Cardiac muscle cell (in vitro differentiated cells and primary cell): ENCODE measurements at regions not wholly inside any gene's neighbourhood (a gene's known extent, or its start where the extent isn't known, plus 50 kb on each side); places are given as distances from the start of the nearest gene placed in this dataset.

Source experiments
- DNase-seq, 2 donors: peaks; one replicate each; pipeline versions ENCODE4 v3.0.0 to v3.0.0-alpha.2; 2010 to 2017; ENCODE audit warnings: low read depth in 1 of 2, low spot score in 1 of 2
- H3K27ac ChIP-seq: fragments of 200-600 bp; sonication (generic); 2 replicates; pipeline ENCODE4 v1.5.1; 2016
- H3K27me3 ChIP-seq: fragments of 200-600 bp; sonication (generic); 2 replicates; pipeline ENCODE4 v1.6.0; 2016; ENCODE audit warnings: control low read depth
- H3K36me3 ChIP-seq: fragments of 200-600 bp; sonication (generic); 2 replicates; pipeline ENCODE4 v1.5.1; 2016; ENCODE audit warnings: control low read depth
- H3K4me1 ChIP-seq: fragments of 200-600 bp; sonication (generic); 2 replicates; pipeline ENCODE4 v1.8.1; 2017; ENCODE audit warnings: low read depth, mild to moderate bottlenecking, mixed run types
- H3K4me3 ChIP-seq: fragments of 200-600 bp; sonication (generic); 2 replicates; pipeline ENCODE4 v1.5.1; 2016; ENCODE audit warnings: mild to moderate bottlenecking
- H3K9me3 ChIP-seq: fragments of 200-600 bp; sonication (generic); 2 replicates; pipeline ENCODE4 v1.5.1; 2017; ENCODE audit warnings: low read depth, mild to moderate bottlenecking, control low read depth
- TF ChIP-seq, protein P1 (sequence below): IDR thresholded peaks from 2 replicates; pipeline ENCODE4 v1.5.1; 2012; ENCODE audit warnings: low read depth, mild to moderate bottlenecking, low read length

DNA sequence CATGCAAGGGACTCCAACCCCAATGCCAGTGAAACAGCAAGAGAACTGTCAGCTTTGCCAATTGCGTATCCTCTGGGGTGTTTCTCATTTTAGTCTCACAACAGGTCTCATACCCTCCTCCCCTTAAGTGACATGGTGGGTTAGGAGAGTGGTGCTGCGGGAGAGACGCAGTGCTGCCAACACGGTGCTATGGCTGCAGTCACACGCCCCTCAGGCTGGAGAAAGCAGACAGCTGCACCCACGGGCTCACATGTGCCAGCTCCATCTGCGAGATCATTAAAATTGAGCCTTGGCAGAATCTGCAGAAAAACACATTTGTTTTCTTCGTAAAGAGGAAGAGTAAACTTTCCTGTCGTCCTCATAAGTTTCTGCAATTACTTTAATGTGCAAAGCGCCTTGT, 114.7 kb downstream of the ANKRD60 start:
- Histone ChIP-seq H3K27me3 (no peaks in the 10 kb centered on the region), H3K27ac (no peak overlapping the region), H3K4me1 (no peaks in the 10 kb centered on the region), H3K4me3 (no peak overlapping the region), H3K36me3 (no peaks in the 10 kb centered on the region), H3K9me3 (no peaks in the 10 kb centered on the region)
- TF ChIP-seq, protein P1, sequence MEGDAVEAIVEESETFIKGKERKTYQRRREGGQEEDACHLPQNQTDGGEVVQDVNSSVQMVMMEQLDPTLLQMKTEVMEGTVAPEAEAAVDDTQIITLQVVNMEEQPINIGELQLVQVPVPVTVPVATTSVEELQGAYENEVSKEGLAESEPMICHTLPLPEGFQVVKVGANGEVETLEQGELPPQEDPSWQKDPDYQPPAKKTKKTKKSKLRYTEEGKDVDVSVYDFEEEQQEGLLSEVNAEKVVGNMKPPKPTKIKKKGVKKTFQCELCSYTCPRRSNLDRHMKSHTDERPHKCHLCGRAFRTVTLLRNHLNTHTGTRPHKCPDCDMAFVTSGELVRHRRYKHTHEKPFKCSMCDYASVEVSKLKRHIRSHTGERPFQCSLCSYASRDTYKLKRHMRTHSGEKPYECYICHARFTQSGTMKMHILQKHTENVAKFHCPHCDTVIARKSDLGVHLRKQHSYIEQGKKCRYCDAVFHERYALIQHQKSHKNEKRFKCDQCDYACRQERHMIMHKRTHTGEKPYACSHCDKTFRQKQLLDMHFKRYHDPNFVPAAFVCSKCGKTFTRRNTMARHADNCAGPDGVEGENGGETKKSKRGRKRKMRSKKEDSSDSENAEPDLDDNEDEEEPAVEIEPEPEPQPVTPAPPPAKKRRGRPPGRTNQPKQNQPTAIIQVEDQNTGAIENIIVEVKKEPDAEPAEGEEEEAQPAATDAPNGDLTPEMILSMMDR, result no peak
- no peak for DNase-seq

DNA sequence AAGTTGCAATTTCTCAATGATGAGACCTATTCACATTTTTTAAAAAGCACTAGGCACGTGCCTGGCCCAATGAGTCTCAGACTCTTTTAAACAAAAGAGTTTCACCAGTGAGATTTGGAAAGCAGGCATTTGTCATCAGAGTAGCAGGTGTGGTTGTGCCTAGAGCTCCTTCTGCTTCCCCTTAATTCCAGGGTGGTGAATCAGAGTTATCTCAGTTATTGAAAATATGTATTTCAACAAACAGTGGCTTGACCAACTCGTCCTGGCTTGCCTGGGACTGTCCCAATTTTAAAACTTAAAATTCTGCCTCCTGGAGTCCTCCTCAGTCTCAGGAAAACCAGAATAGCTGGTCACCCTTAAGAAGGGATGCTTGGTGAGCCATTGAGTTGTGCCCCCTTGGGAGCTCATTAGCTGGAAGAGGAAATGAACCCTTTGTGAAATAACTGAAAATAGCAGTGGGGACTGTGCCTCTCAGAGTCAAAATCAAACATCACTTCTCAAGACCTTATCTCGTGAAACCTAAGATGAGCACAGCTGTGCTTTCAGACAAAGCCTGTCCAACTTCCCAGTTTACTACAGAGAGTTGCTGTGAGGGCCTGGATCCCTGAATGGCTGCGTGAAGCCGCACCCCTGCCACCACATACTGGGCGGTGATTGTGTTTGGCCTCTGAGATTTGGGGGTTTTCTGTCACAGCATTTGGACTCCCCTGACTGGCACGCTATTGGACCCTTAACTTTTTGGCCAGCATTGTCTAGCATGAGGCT, 116.3 kb downstream of the ANKRD60 start:
- TF ChIP-seq, protein P1, result no peak
- H3K4me3 ChIP-seq, result no peak overlapping the region
- H3K36me3 ChIP-seq, result no peaks in the 10 kb centered on the region
- H3K4me1 ChIP-seq, result no peaks in the 10 kb centered on the region
- DNase-seq, result peak in 1 of 2 donors; percentile 30
- H3K27ac ChIP-seq, result no peak overlapping the region
- H3K27me3 ChIP-seq, result no peaks in the 10 kb centered on the region
- H3K9me3 ChIP-seq, result no peaks in the 10 kb centered on the region

DNA sequence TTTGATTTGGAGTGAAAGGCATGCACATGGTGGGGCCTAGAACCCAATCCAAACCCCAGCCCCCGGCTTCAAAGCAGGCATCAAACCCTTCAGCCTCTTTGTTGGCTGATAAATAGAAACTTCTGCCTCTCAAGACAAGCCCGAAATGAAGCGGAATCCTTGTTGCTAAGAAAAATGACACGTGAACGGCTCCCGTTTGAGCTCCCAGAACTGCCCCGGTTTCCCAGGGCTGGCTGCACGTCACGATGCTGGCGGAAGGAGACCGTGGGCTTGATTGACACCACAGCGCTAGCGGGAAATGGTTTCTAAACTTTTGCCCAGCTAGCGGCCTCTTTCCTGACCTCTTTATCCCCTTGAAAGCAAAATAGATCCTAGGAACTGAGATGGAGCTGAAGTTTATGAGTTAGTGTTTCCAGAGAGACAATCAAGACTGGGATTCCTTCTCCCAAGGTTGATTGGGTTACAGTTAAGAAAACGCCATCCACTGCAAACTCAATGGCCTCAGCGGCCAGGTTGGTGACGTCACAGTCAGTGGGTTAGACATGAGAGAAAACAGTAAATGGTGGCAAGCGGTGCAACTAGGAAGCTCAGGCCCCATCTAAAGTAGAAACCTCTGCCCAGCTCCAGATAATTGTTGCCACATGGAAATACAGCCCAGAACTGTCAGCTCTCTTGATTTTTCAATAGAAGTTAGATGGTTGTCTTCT, 117.0 kb downstream of the ANKRD60 start:
- DNase-seq, result no peak
- Histone ChIP-seq H3K27me3 (no peaks in the 10 kb centered on the region), H3K27ac (no peak overlapping the region), H3K4me3 (no peak overlapping the region), H3K36me3 (no peaks in the 10 kb centered on the region), H3K4me1 (no peaks in the 10 kb centered on the region), H3K9me3 (no peaks in the 10 kb centered on the region)
- TF ChIP-seq, protein P1, result no peak

DNA sequence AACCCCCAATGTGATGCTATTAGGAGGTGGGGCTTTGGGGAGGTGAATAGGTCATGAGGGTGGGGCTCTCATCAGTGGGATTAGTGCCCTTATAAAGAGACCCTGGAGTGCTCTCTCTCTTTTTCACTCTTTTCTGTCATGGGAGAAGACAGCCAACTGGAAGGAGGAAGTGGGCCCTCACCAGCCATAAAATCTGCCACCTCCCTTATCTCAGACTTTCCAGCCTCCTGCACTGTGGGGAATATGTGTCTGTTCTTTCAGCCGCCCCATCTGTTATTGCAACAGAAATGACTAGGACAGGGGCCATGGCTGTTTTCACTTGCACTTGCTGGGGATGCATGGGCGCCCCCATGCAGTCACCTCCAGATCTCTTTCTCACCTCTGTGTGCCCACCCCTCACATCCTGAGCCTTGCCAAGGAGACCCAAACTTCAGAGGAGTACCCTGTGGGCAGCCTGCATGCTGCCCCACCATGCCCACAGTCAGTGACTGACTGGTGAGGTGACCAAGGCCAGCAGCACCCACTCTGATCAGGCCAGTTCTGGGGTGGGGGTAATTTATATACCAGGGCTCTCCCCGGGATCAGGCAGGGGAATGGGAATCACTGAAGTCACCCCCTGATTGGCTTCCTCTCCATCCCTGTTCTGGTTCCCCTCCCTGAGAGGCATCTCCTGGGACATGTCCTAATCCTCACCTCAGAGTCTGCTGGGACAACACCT, 118.4 kb downstream of the ANKRD60 start:
- no peak for DNase-seq
- H3K27me3 ChIP-seq, result no peaks in the 10 kb centered on the region
- H3K4me1 ChIP-seq, result no peaks in the 10 kb centered on the region
- TF ChIP-seq, protein P1, result no peak
- no peak overlapping the region for H3K4me3 ChIP-seq
- H3K36me3 ChIP-seq, result no peaks in the 10 kb centered on the region
- no peaks in the 10 kb centered on the region for H3K9me3 ChIP-seq
- H3K27ac ChIP-seq, result no peak overlapping the region

DNA sequence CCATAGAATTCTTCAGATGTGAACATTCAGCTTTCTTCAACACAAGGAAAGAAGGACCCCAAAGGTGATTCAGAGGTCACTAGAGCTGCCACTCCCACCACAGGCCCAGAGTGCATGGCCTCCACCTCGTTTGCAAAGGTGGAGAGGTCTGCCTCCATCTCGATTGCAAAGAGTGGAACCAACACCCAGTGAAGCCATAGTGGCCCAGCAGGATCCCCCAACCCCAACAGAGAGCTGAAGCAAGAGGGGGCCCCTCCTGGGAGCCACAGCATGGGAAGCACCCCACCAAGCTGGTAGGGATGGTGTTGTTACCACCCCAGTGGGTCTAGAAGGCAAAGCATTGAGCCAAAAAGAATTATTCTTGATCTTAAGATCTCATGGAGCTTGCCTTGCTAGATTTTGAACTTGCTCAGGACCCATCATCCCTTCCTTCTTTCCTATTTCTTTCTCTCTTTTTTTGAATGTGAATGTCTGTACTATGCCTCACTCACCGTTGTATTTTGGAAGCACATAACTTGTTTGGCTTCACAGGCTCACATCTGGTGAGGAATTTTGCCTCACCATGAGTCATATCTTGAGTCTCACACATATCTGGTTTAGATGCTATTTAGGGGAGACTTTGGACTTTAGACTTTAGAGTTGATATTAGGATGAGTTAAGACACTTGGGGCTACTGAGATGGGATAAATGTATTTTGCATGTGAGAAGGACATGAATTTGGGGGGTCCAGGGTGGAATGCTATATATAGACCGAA, 119.2 kb downstream of the ANKRD60 start:
- H3K4me3 ChIP-seq, result no peak overlapping the region
- peak in 1 of 2 donors; percentile 32 for DNase-seq
- no peaks in the 10 kb centered on the region for H3K9me3 ChIP-seq
- no peak overlapping the region for H3K27ac ChIP-seq
- TF ChIP-seq, protein P1, result no peak
- no peaks in the 10 kb centered on the region for H3K4me1 ChIP-seq
- no peaks in the 10 kb centered on the region for H3K27me3 ChIP-seq
- H3K36me3 ChIP-seq, result no peaks in the 10 kb centered on the region
